KMS-11 (cell line): ENCODE measurements at regions not wholly inside any gene's neighbourhood (a gene's known extent, or its start where the extent isn't known, plus 50 kb on each side); places are given as distances from the start of the nearest gene placed in this dataset.

Experiments used
- H2AFZ ChIP-seq: fragments of 200-600 bp; sonication (generic); 2 replicates; pipeline ENCODE4 v1.6.1; 2016; ENCODE audit warnings: antibody characterized with exemption, mixed run types, low read depth
- H3K27ac ChIP-seq: fragments of 200-600 bp; sonication (generic); 2 replicates; pipeline ENCODE4 v1.6.1; 2016; ENCODE audit warnings: mild to moderate bottlenecking, mixed run types
- H3K27me3 ChIP-seq: fragments of 200-600 bp; sonication (generic); 2 replicates; pipeline ENCODE4 v1.6.1; 2017; ENCODE audit warnings: mild to moderate bottlenecking, low read depth, mixed run types, moderate library complexity; ENCODE audit not compliant: insufficient read depth
- H3K36me3 ChIP-seq: fragments of 200-600 bp; sonication (generic); 2 replicates; pipeline ENCODE4 v1.6.1; 2017; ENCODE audit warnings: mild to moderate bottlenecking, mixed run types; ENCODE audit not compliant: insufficient read depth
- H3K4me1 ChIP-seq: fragments of 200-600 bp; sonication (generic); 2 replicates; pipeline ENCODE4 v1.6.1; 2016; ENCODE audit warnings: mild to moderate bottlenecking, low read depth, mixed run types; ENCODE audit not compliant: poor library complexity, severe bottlenecking
- H3K4me2 ChIP-seq: fragments of 200-600 bp; sonication (generic); 2 replicates; pipeline ENCODE4 v1.7.0; 2016; ENCODE audit warnings: mild to moderate bottlenecking, mixed run types
- H3K4me3 ChIP-seq: fragments of 200-600 bp; sonication (generic); IDR thresholded peaks from 2 replicates; pipeline ENCODE4 v1.6.1; 2017; ENCODE audit warnings: low read depth, low read length, mixed read lengths; ENCODE audit not compliant: insufficient read depth
- H3K79me2 ChIP-seq: fragments of 200-600 bp; sonication (generic); 2 replicates; pipeline ENCODE4 v1.6.1; 2016; ENCODE audit warnings: low read depth, mixed run types; ENCODE audit not compliant: insufficient read depth
- H3K9ac ChIP-seq: fragments of 200-600 bp; sonication (generic); 2 replicates; pipeline ENCODE4 v1.6.1; 2016; ENCODE audit warnings: mild to moderate bottlenecking, mixed run types
- H4K20me1 ChIP-seq: fragments of 200-600 bp; sonication (generic); 2 replicates; pipeline ENCODE4 v1.6.1; 2016; ENCODE audit warnings: mild to moderate bottlenecking, mixed run types; ENCODE audit not compliant: insufficient read depth
- CTCF ChIP-seq: fragments of 200-600 bp; sonication (generic); conservative IDR thresholded peaks from 2 replicates; pipeline ENCODE4 v1.6.1; 2017; ENCODE audit warnings: low read depth, mild to moderate bottlenecking, antibody characterized with exemption, low read length, moderate library complexity, mixed read lengths

DNA sequence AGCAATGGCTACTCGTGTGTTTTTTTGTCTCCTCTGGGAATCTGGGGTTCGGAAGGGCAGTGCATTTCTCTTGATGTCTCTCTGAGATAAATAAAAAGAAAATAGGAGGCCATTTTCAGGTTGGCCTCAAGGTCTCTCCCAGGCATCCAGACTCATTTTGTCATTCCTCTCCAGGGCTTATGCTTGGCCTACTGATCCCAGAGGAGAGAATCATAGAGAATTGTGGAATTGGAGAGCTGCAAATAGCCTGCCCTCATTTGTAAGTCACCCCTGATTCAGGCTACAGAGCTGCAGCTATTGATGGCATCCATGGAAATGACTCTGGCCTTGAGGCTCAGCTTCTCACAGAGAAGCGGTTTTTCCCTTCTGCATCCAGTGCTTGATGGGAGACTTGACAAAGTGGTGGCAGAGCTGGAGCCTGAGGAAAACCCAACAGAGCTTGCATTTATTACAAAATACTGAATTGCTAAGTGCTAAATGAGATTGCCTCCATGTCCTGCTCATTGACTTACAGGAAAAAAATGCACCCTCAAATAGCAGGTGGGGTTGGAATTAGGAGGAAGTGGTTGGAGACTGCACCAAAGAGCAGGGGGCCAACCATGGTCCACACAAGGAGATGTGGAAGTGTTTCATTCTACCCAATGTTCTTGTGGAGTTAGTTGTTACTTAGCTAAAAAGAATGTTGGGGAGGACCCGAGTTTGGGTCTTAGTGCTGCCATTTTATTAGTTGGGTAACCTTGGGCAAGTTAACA is 140.4 kb downstream of the S1PR1 start:
- Histone ChIP-seq H3K79me2 (no peaks in the 10 kb centered on the region), H3K27me3 (no peaks in the 10 kb centered on the region), H3K4me2 (no peak overlapping the region), H2AFZ (no peak overlapping the region), H3K4me3 (no peak overlapping the region), H3K9ac (no peak overlapping the region), H3K36me3 (no peaks in the 10 kb centered on the region), H3K27ac (no peak overlapping the region), H4K20me1 (no peaks in the 10 kb centered on the region), H3K4me1 (no peaks in the 10 kb centered on the region)
- no peak for TF ChIP-seq CTCF

GRCh38 chr1:101379037-101379436 is 142.2 kb downstream of the S1PR1 start:
- Histone ChIP-seq H4K20me1 (no peaks in the 10 kb centered on the region), H3K36me3 (no peaks in the 10 kb centered on the region), H3K4me1 (no peaks in the 10 kb centered on the region), H3K4me2 (no peak overlapping the region), H3K4me3 (no peak overlapping the region), H3K27ac (no peak overlapping the region), H3K79me2 (no peaks in the 10 kb centered on the region), H3K9ac (no peak overlapping the region), H3K27me3 (no peaks in the 10 kb centered on the region), H2AFZ (no peak overlapping the region)
- no peak for TF ChIP-seq CTCF

DNA sequence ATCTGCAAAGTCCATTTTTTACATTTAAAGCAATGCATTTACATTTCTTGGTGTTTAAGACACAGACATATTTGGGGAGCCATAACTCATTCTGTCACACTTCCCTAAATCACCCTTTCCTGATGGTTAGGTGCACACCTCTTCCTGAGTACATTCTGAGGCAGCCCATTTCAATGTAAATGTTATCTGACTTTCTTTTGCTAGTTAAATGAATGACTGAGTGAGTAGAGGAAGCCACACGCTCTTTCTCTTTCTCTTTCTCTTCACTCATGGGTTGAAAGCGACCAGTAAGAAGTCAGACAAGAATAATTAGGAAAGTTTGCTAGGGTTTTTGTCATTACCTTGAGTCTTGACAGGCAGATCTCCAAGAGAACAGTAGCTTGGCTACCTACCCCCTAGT is 143.1 kb downstream of the S1PR1 start:
- Histone ChIP-seq H3K36me3 (no peaks in the 10 kb centered on the region), H4K20me1 (no peaks in the 10 kb centered on the region), H3K4me2 (no peak overlapping the region), H3K4me3 (no peak overlapping the region), H3K27me3 (no peaks in the 10 kb centered on the region), H3K27ac (no peak overlapping the region), H3K9ac (no peak overlapping the region), H3K4me1 (no peaks in the 10 kb centered on the region), H2AFZ (no peak overlapping the region), H3K79me2 (no peaks in the 10 kb centered on the region)
- no peak for TF ChIP-seq CTCF

GRCh38 chr1:101382135-101382534 is 145.3 kb downstream of the S1PR1 start:
- H3K36me3 ChIP-seq, result no peaks in the 10 kb centered on the region
- no peak overlapping the region for H2AFZ ChIP-seq
- no peaks in the 10 kb centered on the region for H4K20me1 ChIP-seq
- no peaks in the 10 kb centered on the region for H3K4me1 ChIP-seq
- no peaks in the 10 kb centered on the region for H3K79me2 ChIP-seq
- H3K27me3 ChIP-seq, result no peaks in the 10 kb centered on the region
- no peak overlapping the region for H3K9ac ChIP-seq
- TF ChIP-seq CTCF, result no peak
- H3K27ac ChIP-seq, result no peak overlapping the region
- H3K4me2 ChIP-seq, result no peak overlapping the region
- no peak overlapping the region for H3K4me3 ChIP-seq
